Neural progenitor cell (in vitro differentiated cells): ENCODE measurements at regions not wholly inside any gene's neighbourhood (a gene's known extent, or its start where the extent isn't known, plus 50 kb on each side); places are given as distances from the start of the nearest gene placed in this dataset.
"Not testable (repeated sequence)": the region's sequence is repeated elsewhere in the genome, so short reads cannot be mapped to it uniquely, and the experiment has no call there.

ENCODE experiments used
- DNase-seq: peaks from one replicate; pipeline ENCODE4 v3.0.0-alpha.2; 2016; ENCODE audit warnings: low spot score
- H2AFZ ChIP-seq: fragments of 200-600 bp; sonication (generic); replicated peaks from 2 replicates; pipeline ENCODE4 v1.6.1; 2016; ENCODE audit warnings: antibody characterized with exemption
- H3F3A ChIP-seq: fragments of 200-600 bp; sonication (generic); 2 replicates; pipeline ENCODE4 v1.6.1; 2016; ENCODE audit warnings: antibody characterized with exemption, low read depth
- H3K27ac ChIP-seq: fragments of 200-600 bp; sonication (generic); 2 replicates; pipeline ENCODE4 v1.5.1; 2016; ENCODE audit warnings: mild to moderate bottlenecking
- H3K27me3 ChIP-seq: fragments of 200-600 bp; sonication (generic); 2 replicates; pipeline ENCODE4 v1.6.1; 2016; ENCODE audit warnings: mild to moderate bottlenecking, moderate library complexity
- H3K36me3 ChIP-seq: fragments of 200-600 bp; sonication (generic); 2 replicates; pipeline ENCODE4 v1.5.1; 2016
- H3K4me1 ChIP-seq: fragments of 200-600 bp; sonication (generic); 2 replicates; pipeline ENCODE4 v1.6.1; 2016; ENCODE audit warnings: mixed run types
- H3K4me2 ChIP-seq: fragments of 200-600 bp; sonication (generic); 2 replicates; pipeline ENCODE4 v1.6.1; 2016
- H3K4me3 ChIP-seq: fragments of 200-600 bp; sonication (generic); 2 replicates; pipeline ENCODE4 v1.5.1; 2016
- H3K79me2 ChIP-seq: fragments of 200-600 bp; sonication (generic); 2 replicates; pipeline ENCODE4 v1.6.1; 2016; ENCODE audit warnings: low read depth
- H3K9ac ChIP-seq: fragments of 200-600 bp; sonication (generic); 2 replicates; pipeline ENCODE4 v1.6.1; 2016
- H3K9me3 ChIP-seq: fragments of 200-600 bp; sonication (generic); 2 replicates; pipeline ENCODE4 v1.5.1; 2016; ENCODE audit warnings: low read depth
- H4K20me1 ChIP-seq: fragments of 200-600 bp; sonication (generic); 2 replicates; pipeline ENCODE4 v1.6.1; 2016; ENCODE audit warnings: low read depth
- H3K27ac Mint-ChIP-seq: 3 replicates; pipeline ENCODE4 v1.8.0; 2021; ENCODE audit warnings: mixed read lengths
- H3K27me3 Mint-ChIP-seq: 2 replicates; pipeline ENCODE4 v1.8.0; 2022; ENCODE audit warnings: low read depth, mild to moderate bottlenecking, inconsistent platforms, moderate library complexity, mixed read lengths; ENCODE audit not compliant: insufficient read depth
- H3K36me3 Mint-ChIP-seq: 3 replicates; pipeline ENCODE4 v1.8.0; 2021; ENCODE audit warnings: mixed read lengths
- H3K4me1 Mint-ChIP-seq: 3 replicates; pipeline ENCODE4 v1.8.0; 2021; ENCODE audit warnings: mixed read lengths
- H3K4me3 Mint-ChIP-seq: 3 replicates; pipeline ENCODE4 v1.8.0; 2021; ENCODE audit warnings: mild to moderate bottlenecking, moderate library complexity, mixed read lengths
- H3K9me3 Mint-ChIP-seq: 3 replicates; pipeline ENCODE4 v1.8.0; 2020; ENCODE audit warnings: mixed read lengths
- CTCF ChIP-seq: fragments of 200-600 bp; sonication (generic); IDR thresholded peaks from 2 replicates; pipeline ENCODE4 v1.5.1; 2017; ENCODE audit warnings: antibody characterized with exemption, mild to moderate bottlenecking
- EZH2 ChIP-seq: fragments of 200-600 bp; sonication (generic); IDR thresholded peaks from 2 replicates; pipeline ENCODE4 v1.6.1; 2017; ENCODE audit warnings: antibody characterized with exemption, mild to moderate bottlenecking, moderate library complexity
- EZH2phosphoT487 ChIP-seq: fragments of 200-600 bp; sonication (generic); IDR thresholded peaks from 2 replicates; pipeline ENCODE4 v1.6.1; 2017; ENCODE audit warnings: antibody characterized with exemption

GRCh38 chr13:27362064-27362751 is 62.2 kb upstream of the GTF3A start:
- Histone ChIP-seq H3K79me2 (no peaks in the 10 kb centered on the region), H3K9ac (no peak overlapping the region), H3K27ac (no peak overlapping the region), H3K27me3 (peaks cover 7% of the 10 kb centered on the region), H3F3A (no peaks in the 10 kb centered on the region), H2AFZ (peak overlapping the region; percentile 92), H3K9me3 (no peaks in the 10 kb centered on the region), H3K4me1 (no peaks in the 10 kb centered on the region), H3K4me2 (peak overlapping the region; percentile 85), H3K4me3 (peak overlapping the region; percentile 57), H3K36me3 (no peaks in the 10 kb centered on the region), H4K20me1 (no peaks in the 10 kb centered on the region)
- Mint-ChIP-seq H3K4me1 (peaks cover 2% of the 10 kb centered on the region), H3K9me3 (no peaks in the 10 kb centered on the region), H3K36me3 (no peaks in the 10 kb centered on the region), H3K27me3 (peaks cover 16% of the 10 kb centered on the region), H3K27ac (peak overlapping the region; percentile 46), H3K4me3 (peak overlapping the region; percentile 85)
- TF ChIP-seq EZH2phosphoT487 (no peak), EZH2 (no peak), CTCF (peak; percentile 88)
- peak; percentile 95 for DNase-seq

GRCh38 chr13:27363637-27364036 is 60.8 kb upstream of the GTF3A start:
- not testable (repeated sequence) for H3K27me3 ChIP-seq, H3K27ac Mint-ChIP-seq, H3K36me3 Mint-ChIP-seq, H3K9me3 Mint-ChIP-seq, H3K79me2 ChIP-seq, H3K36me3 ChIP-seq, H3K4me1 ChIP-seq, H3K27ac ChIP-seq, H3K9ac ChIP-seq, H3K4me2 ChIP-seq, H3K4me3 Mint-ChIP-seq, H4K20me1 ChIP-seq, H3K4me1 Mint-ChIP-seq, H3F3A ChIP-seq, H3K9me3 ChIP-seq, H3K4me3 ChIP-seq, DNase-seq, H2AFZ ChIP-seq
- H3K27me3 Mint-ChIP-seq, result peaks cover 14% of the 10 kb centered on the region

GRCh38 chr13:27367570-27367969 is 56.8 kb upstream of the GTF3A start:
- H3K9me3 ChIP-seq, result no peaks in the 10 kb centered on the region
- TF ChIP-seq EZH2 (no peak), EZH2phosphoT487 (no peak), CTCF (no peak)
- Mint-ChIP-seq H3K27ac (no peak overlapping the region), H3K4me3 (no peak overlapping the region), H3K27me3 (peaks cover 25% of the 10 kb centered on the region), H3K4me1 (peaks cover under 1% of the 10 kb centered on the region), H3K36me3 (no peaks in the 10 kb centered on the region), H3K9me3 (peaks cover 10% of the 10 kb centered on the region)
- H2AFZ ChIP-seq, result no peak overlapping the region
- no peak overlapping the region for H3K4me2 ChIP-seq
- H3K27me3 ChIP-seq, result peaks cover 11% of the 10 kb centered on the region
- H3K27ac ChIP-seq, result no peak overlapping the region
- no peaks in the 10 kb centered on the region for H3K79me2 ChIP-seq
- no peaks in the 10 kb centered on the region for H4K20me1 ChIP-seq
- no peaks in the 10 kb centered on the region for H3F3A ChIP-seq
- H3K9ac ChIP-seq, result no peak overlapping the region
- H3K4me3 ChIP-seq, result no peak overlapping the region
- DNase-seq, result no peak
- no peaks in the 10 kb centered on the region for H3K36me3 ChIP-seq
- no peaks in the 10 kb centered on the region for H3K4me1 ChIP-seq

- peaks cover 30% of the 10 kb centered on the region for H3K27me3 Mint-ChIP-seq
These were observed 54.0 kb upstream of the GTF3A start for GRCh38 chr13:27370305-27370872.

More at GRCh38 chr13:27370305-27370872, 54.0 kb upstream of the GTF3A start:
- Histone ChIP-seq H3K79me2 (no peaks in the 10 kb centered on the region), H3K27me3 (peaks cover 24% of the 10 kb centered on the region), H3K9me3 (no peaks in the 10 kb centered on the region), H3K36me3 (no peaks in the 10 kb centered on the region), H2AFZ (no peak overlapping the region), H3K4me3 (no peak overlapping the region), H3K4me1 (no peaks in the 10 kb centered on the region), H3F3A (peaks cover 4% of the 10 kb centered on the region), H4K20me1 (no peaks in the 10 kb centered on the region), H3K9ac (no peak overlapping the region), H3K27ac (no peak overlapping the region), H3K4me2 (no peak overlapping the region)
- TF ChIP-seq EZH2, result no peak
- no peak for TF ChIP-seq CTCF
- no peak for TF ChIP-seq EZH2phosphoT487
- Mint-ChIP-seq H3K4me1 (no peaks in the 10 kb centered on the region), H3K27ac (no peak overlapping the region), H3K4me3 (no peak overlapping the region), H3K36me3 (no peaks in the 10 kb centered on the region), H3K9me3 (peaks cover 10% of the 10 kb centered on the region)
- DNase-seq, result no peak
